ENCODE measurements at regions not wholly inside any gene's neighbourhood (a gene's known extent, or its start where the extent isn't known, plus 50 kb on each side); places are given as distances from the start of the nearest gene placed in this dataset.

GRCh38 chr20:57032847-57033246 is 233.6 kb downstream of the BMP7 start:
- Mint-ChIP-seq H3K36me3 (ENCODE audit: insufficient read depth in 1 of 3, low read depth in 3 of 3) (no peaks in the 10 kb centered on the region), H3K27ac (0 out of 7 replicates have a peak overlapping the region, but pooled peaks of 1 of the 3 experiments have one; percentile 4)
- WGBS (ENCODE audit: extremely low coverage, insufficient read length, low lambda C conversion rate): no CpG with 5 or more reads among the region's 9 CpGs

More at GRCh38 chr20:57032847-57033246, 233.6 kb downstream of the BMP7 start:
- Histone ChIP-seq H4K5ac (ENCODE audit: insufficient read length, low read depth, low read length) (no peak overlapping the region), H2BK12ac (ENCODE audit: insufficient read length, low read depth, low read length) (no peak overlapping the region), H3K23me2 (ENCODE audit: insufficient read length, low read depth, low read length, poor library complexity, severe bottlenecking) (no peaks in the 10 kb centered on the region), H3K4ac (ENCODE audit: low read depth, low read length) (no peak overlapping the region), H2BK20ac (ENCODE audit: low read depth, low read length, poor library complexity, severe bottlenecking) (no peak overlapping the region), H4K20me1 (ENCODE audit: control insufficient read depth, insufficient read depth, insufficient read length) (no peaks in the 10 kb centered on the region), H3K4me1 (ENCODE audit: insufficient read depth, low read length) (peaks cover 3% of the 10 kb centered on the region; the same call in 1 of the 2 replicates), H3K4me2 (ENCODE audit: insufficient read depth, insufficient read length, low read length) (no peak overlapping the region), H3K9ac (ENCODE audit: extremely low read depth, insufficient read length, low read length) (no peak overlapping the region), H2AFZ (ENCODE audit: low read length) (no peak overlapping the region), H3K56ac (ENCODE audit: insufficient read length, low read depth, low read length) (no peak overlapping the region), H2BK5ac (ENCODE audit: insufficient read length, low read length) (no peak overlapping the region), H4K91ac (ENCODE audit: insufficient read length, low read depth, low read length) (no peak overlapping the region), H4K8ac (replicated peaks; ENCODE audit: insufficient read length, low read depth, low read length) (no peak overlapping the region), H3T11ph (ENCODE audit: low read length) (no peak overlapping the region), H3K23ac (ENCODE audit: insufficient read length, low read depth, low read length) (no peak overlapping the region), H3K14ac (ENCODE audit: insufficient read depth, low read length) (no peak overlapping the region), H2BK120ac (ENCODE audit: low read depth, low read length, poor library complexity, severe bottlenecking) (no peak overlapping the region), H2BK15ac (ENCODE audit: low read depth, low read length) (no peak overlapping the region), H2AK5ac (ENCODE audit: insufficient read length, low read length) (no peak overlapping the region), H3K18ac (ENCODE audit: insufficient read length, low read depth, low read length) (no peak overlapping the region), H3K9me3 (ENCODE audit: control insufficient read depth, low read depth, low read length) (no peaks in the 10 kb centered on the region), H3K27me3 (ENCODE audit: insufficient read depth, low read length) (no peaks in the 10 kb centered on the region), H3K79me1 (ENCODE audit: insufficient read depth, low read depth, low read length, poor library complexity, severe bottlenecking) (no peaks in the 10 kb centered on the region), H3K27ac (ENCODE audit: insufficient read length, low read depth, low read length) (no peak overlapping the region), H3K79me2 (ENCODE audit: insufficient read depth, low read length) (no peaks in the 10 kb centered on the region)
- no peak for DNase-seq
- Mint-ChIP-seq H3K9me3 (no peaks in the 10 kb centered on the region), H3K4me1 (peaks cover 28 to 41% of the 10 kb centered on the region in 2 experiments), H3K4me3 (no peak overlapping the region), H3K27me3 (ENCODE audit: low read depth) (peaks cover 26% of the 10 kb centered on the region)
- no peak for TF ChIP-seq CTCF (conservative IDR thresholded peaks at IDR 0.05)
